Mesendoderm (in vitro differentiated cells): ENCODE measurements at regions not wholly inside any gene's neighbourhood (a gene's known extent, or its start where the extent isn't known, plus 50 kb on each side); places are given as distances from the start of the nearest gene placed in this dataset.

ENCODE experiments used
- DNase-seq: peaks from one replicate; pipeline ENCODE4 v3.0.0; 2013
- H2AK5ac ChIP-seq: 2 replicates; pipeline ENCODE4 v1.6.1; 2013; ENCODE audit warnings: low read length, inconsistent platforms
- H2BK120ac ChIP-seq: 2 replicates; pipeline ENCODE4 v1.6.1; 2013; ENCODE audit warnings: low read depth, mild to moderate bottlenecking, low read length, moderate library complexity, mixed read lengths
- H2BK15ac ChIP-seq: replicated peaks from 2 replicates; pipeline ENCODE4 v1.6.1; 2013; ENCODE audit warnings: low read depth, mild to moderate bottlenecking, moderate library complexity
- H2BK5ac ChIP-seq: 2 replicates; pipeline ENCODE4 v1.6.1; 2013; ENCODE audit warnings: low read length, inconsistent platforms
- H3K18ac ChIP-seq: 2 replicates; pipeline ENCODE4 v1.6.1; 2013; ENCODE audit warnings: mild to moderate bottlenecking, low read length, mixed read lengths
- H3K23ac ChIP-seq: one replicate; pipeline ENCODE4 v1.6.1; 2013; ENCODE audit warnings: low read length
- H3K27ac ChIP-seq: 2 replicates; pipeline ENCODE4 v1.5.1; 2013; ENCODE audit warnings: low read depth, mild to moderate bottlenecking, inconsistent platforms, low read length, moderate library complexity
- H3K27me3 ChIP-seq: 2 replicates; pipeline ENCODE4 v1.6.1; 2013; ENCODE audit warnings: low read length, control low read depth, mild to moderate bottlenecking, inconsistent platforms; ENCODE audit not compliant: insufficient read depth, poor library complexity
- H3K36me3 ChIP-seq: 2 replicates; pipeline ENCODE4 v1.6.1; 2013; ENCODE audit warnings: low read length, inconsistent platforms; ENCODE audit not compliant: control insufficient read depth, insufficient read depth
- H3K4ac ChIP-seq: one replicate; pipeline ENCODE4 v1.6.1; 2013; ENCODE audit warnings: low read depth, mild to moderate bottlenecking, low read length, moderate library complexity
- H3K4me1 ChIP-seq: 2 replicates; pipeline ENCODE4 v1.6.1; 2013; ENCODE audit warnings: low read depth, low read length, inconsistent platforms; ENCODE audit not compliant: control insufficient read depth
- H3K4me2 ChIP-seq: 2 replicates; pipeline ENCODE4 v1.6.1; 2013; ENCODE audit warnings: low read length
- H3K4me3 ChIP-seq: 2 replicates; pipeline ENCODE4 v1.5.1; 2013; ENCODE audit warnings: mild to moderate bottlenecking, low read length
- H3K56ac ChIP-seq: one replicate; pipeline ENCODE4 v1.6.1; 2013; ENCODE audit warnings: low read length
- H3K79me1 ChIP-seq: 2 replicates; pipeline ENCODE4 v1.6.1; 2013; ENCODE audit warnings: low read length, inconsistent platforms
- H3K79me2 ChIP-seq: 2 replicates; pipeline ENCODE4 v1.6.1; 2013; ENCODE audit warnings: mild to moderate bottlenecking, low read length; ENCODE audit not compliant: control insufficient read depth, insufficient read depth
- H3K9ac ChIP-seq: 2 replicates; pipeline ENCODE4 v1.6.1; 2013; ENCODE audit warnings: low read length, inconsistent platforms
- H4K5ac ChIP-seq: one replicate; pipeline ENCODE4 v1.6.1; 2013; ENCODE audit warnings: low read length
- H4K8ac ChIP-seq: one replicate; pipeline ENCODE4 v1.6.1; 2013; ENCODE audit warnings: low read depth, mild to moderate bottlenecking, control low read depth, low read length, moderate library complexity
- WGBS: extraction: QIAGEN DNeasy Blood & Tissue Kit; methylation state at CpG from one replicate; pipeline ENCODE4 v1.1.7; 2013; ENCODE audit warnings: low lambda C conversion rate, missing lambda C conversion rate; ENCODE audit not compliant: insufficient coverage; ENCODE audit errors: extremely low coverage; 5-methylcytosine and 5-hydroxymethylcytosine counted together

DNA sequence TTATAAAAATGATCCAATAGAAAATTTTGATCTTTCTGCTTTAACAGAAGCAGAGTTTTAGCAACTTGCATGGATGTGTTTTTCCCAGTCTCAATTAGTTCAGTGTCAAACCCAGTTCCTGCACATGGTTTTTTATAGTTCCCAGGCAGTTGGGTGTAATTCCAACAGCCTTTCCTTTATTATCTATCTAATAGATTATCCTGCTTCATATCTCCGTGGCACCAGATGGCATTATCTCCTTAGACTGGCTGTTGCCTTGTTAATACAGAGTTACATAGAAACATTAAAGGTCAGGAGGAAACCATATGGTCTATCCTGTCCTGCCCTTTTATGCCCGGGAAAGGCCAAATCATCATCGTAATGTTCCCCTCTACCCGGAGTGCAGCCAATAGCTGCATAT, 400.9 kb upstream of the SMIM21 start:
- no peak overlapping the region for H3K4me3 ChIP-seq
- H3K27me3 ChIP-seq, result no peaks in the 10 kb centered on the region
- no peaks in the 10 kb centered on the region for H3K36me3 ChIP-seq
- H3K79me2 ChIP-seq, result no peaks in the 10 kb centered on the region
- DNase-seq, result peak; percentile 28
- peaks cover 2% of the 10 kb centered on the region for H3K4me1 ChIP-seq
- no peak overlapping the region for H3K4me2 ChIP-seq
- H3K4ac ChIP-seq, result no peak overlapping the region
- no peak overlapping the region for H4K5ac ChIP-seq
- no peak overlapping the region for H4K8ac ChIP-seq
- no peak overlapping the region for H3K27ac ChIP-seq
- H3K79me1 ChIP-seq, result no peaks in the 10 kb centered on the region
- H2BK15ac ChIP-seq, result no peak overlapping the region
- no peak overlapping the region for H3K23ac ChIP-seq
- H2BK120ac ChIP-seq, result no peak overlapping the region
- H2AK5ac ChIP-seq, result no peak overlapping the region
- H3K9ac ChIP-seq, result no peak overlapping the region
- no peak overlapping the region for H3K18ac ChIP-seq
- H2BK5ac ChIP-seq, result no peak overlapping the region
- WGBS, result no CpG with 5 or more reads among the region's 4 CpGs
- no peak overlapping the region for H3K56ac ChIP-seq

GRCh38 chr18:75827751-75828287, 400.3 kb upstream of the SMIM21 start:
- Histone ChIP-seq H3K27ac (no peak overlapping the region), H3K9ac (no peak overlapping the region), H4K5ac (no peak overlapping the region), H4K8ac (no peak overlapping the region), H3K23ac (no peak overlapping the region), H3K18ac (no peak overlapping the region), H2BK120ac (no peak overlapping the region), H3K4ac (no peak overlapping the region), H2BK15ac (peak overlapping the region; percentile 28), H3K4me3 (no peak overlapping the region), H3K56ac (no peak overlapping the region), H3K36me3 (no peaks in the 10 kb centered on the region), H3K27me3 (no peaks in the 10 kb centered on the region), H2BK5ac (no peak overlapping the region), H3K4me1 (peaks cover 2% of the 10 kb centered on the region), H3K4me2 (no peak overlapping the region), H3K79me2 (no peaks in the 10 kb centered on the region), H2AK5ac (no peak overlapping the region), H3K79me1 (no peaks in the 10 kb centered on the region)
- peak; percentile 80 for DNase-seq
- no CpG with 5 or more reads among the region's 7 CpGs for WGBS

DNA sequence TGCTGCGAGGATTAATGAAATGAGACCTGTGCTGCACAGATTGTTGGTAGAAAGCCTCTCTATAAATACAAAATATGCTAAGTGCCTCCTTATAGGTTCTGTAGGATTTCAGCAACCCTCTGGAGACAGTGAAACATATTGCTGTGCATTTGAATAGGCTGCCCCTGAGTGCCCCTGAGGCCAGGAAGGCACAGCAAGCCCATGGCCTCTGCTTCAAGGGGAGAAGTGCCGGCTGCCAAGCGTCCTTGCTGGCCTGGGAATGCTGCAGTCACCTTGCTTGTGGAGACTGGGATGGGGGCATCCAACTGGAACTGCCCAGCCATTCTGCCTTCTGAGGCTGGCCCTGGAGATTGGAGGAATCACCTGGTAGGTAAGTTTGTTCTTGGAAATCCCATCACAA, 397.2 kb upstream of the SMIM21 start:
- H3K79me2 ChIP-seq, result no peaks in the 10 kb centered on the region
- H3K79me1 ChIP-seq, result no peaks in the 10 kb centered on the region
- peaks cover 2% of the 10 kb centered on the region for H3K4me1 ChIP-seq
- no peaks in the 10 kb centered on the region for H3K36me3 ChIP-seq
- H3K9ac ChIP-seq, result no peak overlapping the region
- DNase-seq, result no peak
- no peak overlapping the region for H4K5ac ChIP-seq
- H3K27me3 ChIP-seq, result no peaks in the 10 kb centered on the region
- H3K18ac ChIP-seq, result no peak overlapping the region
- no peak overlapping the region for H3K4ac ChIP-seq
- no peak overlapping the region for H2BK120ac ChIP-seq
- H3K27ac ChIP-seq, result no peak overlapping the region
- WGBS, result no CpG with 5 or more reads among the region's 3 CpGs
- H4K8ac ChIP-seq, result no peak overlapping the region
- no peak overlapping the region for H3K56ac ChIP-seq
- H2AK5ac ChIP-seq, result no peak overlapping the region
- no peak overlapping the region for H2BK15ac ChIP-seq
- no peak overlapping the region for H3K23ac ChIP-seq
- no peak overlapping the region for H3K4me3 ChIP-seq
- H2BK5ac ChIP-seq, result no peak overlapping the region
- no peak overlapping the region for H3K4me2 ChIP-seq

DNA sequence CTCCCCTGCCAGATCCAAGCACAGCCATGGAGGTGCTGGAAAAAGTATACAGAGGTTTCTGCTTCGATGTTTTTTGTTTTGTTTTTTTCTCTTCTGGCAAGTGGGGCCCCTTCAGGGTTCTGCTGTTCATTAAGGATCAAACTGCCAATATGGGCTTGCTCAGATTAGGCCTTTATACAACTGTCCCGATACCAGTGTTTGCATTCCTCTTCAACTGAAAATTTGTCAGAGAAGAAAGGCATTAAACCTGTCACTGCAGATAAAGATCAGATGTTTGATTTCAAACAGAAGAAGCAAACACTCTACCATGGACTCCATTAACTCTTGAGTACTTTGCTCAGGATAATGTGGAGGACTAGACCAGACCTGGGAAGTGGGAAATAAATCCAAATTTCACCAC, 396.0 kb upstream of the SMIM21 start:
- no peaks in the 10 kb centered on the region for H3K79me2 ChIP-seq
- no peak overlapping the region for H3K4me2 ChIP-seq
- no peak for DNase-seq
- H2BK5ac ChIP-seq, result no peak overlapping the region
- no peak overlapping the region for H3K23ac ChIP-seq
- H2BK15ac ChIP-seq, result no peak overlapping the region
- no peak overlapping the region for H3K4ac ChIP-seq
- H3K4me1 ChIP-seq, result peaks cover 2% of the 10 kb centered on the region
- H3K18ac ChIP-seq, result no peak overlapping the region
- H3K9ac ChIP-seq, result no peak overlapping the region
- no CpG with 5 or more reads among the region's 2 CpGs for WGBS
- no peaks in the 10 kb centered on the region for H3K36me3 ChIP-seq
- H3K27ac ChIP-seq, result no peak overlapping the region
- no peaks in the 10 kb centered on the region for H3K79me1 ChIP-seq
- no peak overlapping the region for H4K8ac ChIP-seq
- H3K27me3 ChIP-seq, result no peaks in the 10 kb centered on the region
- H3K4me3 ChIP-seq, result no peak overlapping the region
- no peak overlapping the region for H2AK5ac ChIP-seq
- no peak overlapping the region for H4K5ac ChIP-seq
- no peak overlapping the region for H3K56ac ChIP-seq
- H2BK120ac ChIP-seq, result no peak overlapping the region

DNA sequence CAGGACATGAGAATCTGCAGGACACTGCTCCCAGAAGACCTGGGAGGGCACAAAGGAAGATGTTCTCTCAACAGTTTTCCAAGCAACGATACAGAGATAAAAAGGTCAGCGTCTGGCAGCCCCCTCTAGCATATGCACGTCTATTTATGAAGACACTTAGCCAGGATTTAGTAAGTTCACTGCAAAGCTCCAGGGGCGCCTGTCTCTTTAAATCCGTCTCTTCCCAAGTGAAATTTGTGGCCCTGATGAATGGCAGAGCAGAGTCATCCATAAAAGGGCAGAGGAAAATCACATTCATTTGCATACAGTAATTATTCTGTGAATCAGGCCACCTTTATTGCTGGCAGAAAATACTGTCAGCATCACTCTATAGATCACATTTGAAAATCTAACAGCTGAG, 390.9 kb upstream of the SMIM21 start:
- Histone ChIP-seq H3K4ac (no peak overlapping the region), H3K4me1 (no peaks in the 10 kb centered on the region), H4K8ac (no peak overlapping the region), H3K27me3 (no peaks in the 10 kb centered on the region), H4K5ac (no peak overlapping the region), H3K27ac (no peak overlapping the region), H3K56ac (no peak overlapping the region), H3K23ac (no peak overlapping the region), H3K4me3 (no peak overlapping the region), H2BK120ac (no peak overlapping the region), H2AK5ac (no peak overlapping the region), H3K18ac (no peak overlapping the region), H3K79me1 (no peaks in the 10 kb centered on the region), H2BK5ac (no peak overlapping the region), H3K4me2 (no peak overlapping the region), H3K79me2 (no peaks in the 10 kb centered on the region), H3K9ac (no peak overlapping the region), H2BK15ac (no peak overlapping the region), H3K36me3 (no peaks in the 10 kb centered on the region)
- no CpG with 5 or more reads among the region's 5 CpGs for WGBS
- DNase-seq, result no peak

DNA sequence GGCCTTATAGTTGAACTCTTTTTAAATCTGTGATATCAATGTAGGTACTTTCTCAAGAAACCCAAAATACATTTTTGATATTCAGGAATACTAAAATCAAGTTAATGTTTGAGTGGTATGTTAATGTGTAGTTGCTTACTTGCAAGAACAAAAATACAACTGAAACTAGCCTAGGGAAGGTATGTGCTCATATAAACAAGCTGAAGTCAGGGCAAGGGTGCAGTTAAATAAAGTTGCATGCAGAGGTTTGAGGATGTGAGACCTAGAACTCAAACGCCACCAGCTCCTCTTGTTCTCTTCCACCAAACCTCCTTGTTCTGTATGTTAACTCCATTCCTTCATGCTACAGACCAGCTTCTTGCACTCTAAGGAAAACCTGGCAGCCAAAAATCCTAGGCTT, 388.3 kb upstream of the SMIM21 start:
- Histone ChIP-seq H2AK5ac (no peak overlapping the region), H4K5ac (no peak overlapping the region), H3K4ac (no peak overlapping the region), H3K27ac (no peak overlapping the region), H3K27me3 (no peaks in the 10 kb centered on the region), H2BK15ac (no peak overlapping the region), H3K23ac (no peak overlapping the region), H3K4me3 (no peak overlapping the region), H3K79me2 (no peaks in the 10 kb centered on the region), H2BK120ac (no peak overlapping the region), H2BK5ac (no peak overlapping the region), H3K4me1 (no peaks in the 10 kb centered on the region), H3K4me2 (no peak overlapping the region), H3K56ac (no peak overlapping the region), H4K8ac (no peak overlapping the region), H3K9ac (no peak overlapping the region), H3K36me3 (no peaks in the 10 kb centered on the region), H3K79me1 (no peaks in the 10 kb centered on the region), H3K18ac (no peak overlapping the region)
- WGBS, result no CpG with 5 or more reads among the region's 1 CpG
- no peak for DNase-seq
